ENCODE measurements at regions not wholly inside any gene's neighbourhood (a gene's known extent, or its start where the extent isn't known, plus 50 kb on each side); places are given as distances from the start of the nearest gene placed in this dataset.
"Not testable (repeated sequence)": the region's sequence is repeated elsewhere in the genome, so short reads cannot be mapped to it uniquely, and the experiment has no call there.

GRCh38 chr6:22752522-22752921 lies 183.2 kb downstream of the HDGFL1 start:
- Mint-ChIP-seq H3K27ac (no peak overlapping the region), H3K27me3 (no peaks in the 10 kb centered on the region), H3K4me1 (no peaks in the 10 kb centered on the region), H3K36me3 (no peaks in the 10 kb centered on the region), H3K4me3 (no peak overlapping the region), H3K9me3 (no peaks in the 10 kb centered on the region)

GRCh38 chr6:22754061-22754460 lies 184.7 kb downstream of the HDGFL1 start:
- Mint-ChIP-seq H3K9me3 (no peaks in the 10 kb centered on the region), H3K4me1 (no peaks in the 10 kb centered on the region), H3K27me3 (no peaks in the 10 kb centered on the region), H3K4me3 (no peak overlapping the region), H3K36me3 (no peaks in the 10 kb centered on the region), H3K27ac (no peak overlapping the region)

- Mint-ChIP-seq H3K36me3 (no peaks in the 10 kb centered on the region), H3K4me3 (no peak overlapping the region), H3K4me1 (no peaks in the 10 kb centered on the region), H3K27me3 (no peaks in the 10 kb centered on the region), H3K27ac (no peak overlapping the region), H3K9me3 (no peaks in the 10 kb centered on the region)
Measured at GRCh38 chr6:22755605-22756004, 186.2 kb downstream of the HDGFL1 start.

GRCh38 chr6:22756365-22756764 lies 187.0 kb downstream of the HDGFL1 start:
- H3K4me1 Mint-ChIP-seq: no peaks in the 10 kb centered on the region
- no peaks in the 10 kb centered on the region for H3K27me3 Mint-ChIP-seq
- H3K27ac Mint-ChIP-seq: no peak overlapping the region
- H3K36me3 Mint-ChIP-seq: no peaks in the 10 kb centered on the region
- no peaks in the 10 kb centered on the region for H3K9me3 Mint-ChIP-seq
- H3K4me3 Mint-ChIP-seq: no peak overlapping the region

GRCh38 chr6:22764496-22764895 lies 195.1 kb downstream of the HDGFL1 start:
- no peaks in the 10 kb centered on the region for H3K27me3 Mint-ChIP-seq
- no peak overlapping the region for H3K4me3 Mint-ChIP-seq
- peaks cover 5% of the 10 kb centered on the region for H3K9me3 Mint-ChIP-seq
- no peaks in the 10 kb centered on the region for H3K36me3 Mint-ChIP-seq
- H3K27ac Mint-ChIP-seq: no peak overlapping the region
- no peaks in the 10 kb centered on the region for H3K4me1 Mint-ChIP-seq

GRCh38 chr6:22765015-22765414 lies 195.6 kb downstream of the HDGFL1 start:
- no peak overlapping the region for H3K4me3 Mint-ChIP-seq
- H3K27me3 Mint-ChIP-seq: no peaks in the 10 kb centered on the region
- no peaks in the 10 kb centered on the region for H3K36me3 Mint-ChIP-seq
- peaks cover 5% of the 10 kb centered on the region for H3K9me3 Mint-ChIP-seq
- H3K4me1 Mint-ChIP-seq: no peaks in the 10 kb centered on the region
- no peak overlapping the region for H3K27ac Mint-ChIP-seq

- Mint-ChIP-seq H3K4me3 (no peak overlapping the region), H3K36me3 (no peaks in the 10 kb centered on the region), H3K27me3 (no peaks in the 10 kb centered on the region), H3K9me3 (peaks cover 9% of the 10 kb centered on the region), H3K4me1 (no peaks in the 10 kb centered on the region), H3K27ac (no peak overlapping the region)
Measured at GRCh38 chr6:22766979-22767378, 197.6 kb downstream of the HDGFL1 start.

- Mint-ChIP-seq H3K36me3 (no peaks in the 10 kb centered on the region), H3K27me3 (no peaks in the 10 kb centered on the region), H3K27ac (no peak overlapping the region)
Measured at GRCh38 chr6:22770054-22770453, 200.7 kb downstream of the HDGFL1 start.

GRCh38 chr6:22774129-22774528 lies 204.8 kb downstream of the HDGFL1 start:
- no peak overlapping the region for H3K27ac Mint-ChIP-seq
- peaks cover 9% of the 10 kb centered on the region for H3K9me3 Mint-ChIP-seq
- no peaks in the 10 kb centered on the region for H3K36me3 Mint-ChIP-seq
- no peaks in the 10 kb centered on the region for H3K27me3 Mint-ChIP-seq
- H3K4me3 Mint-ChIP-seq: no peak overlapping the region
- H3K4me1 Mint-ChIP-seq: no peaks in the 10 kb centered on the region

More at GRCh38 chr6:22770054-22770453, 200.7 kb downstream of the HDGFL1 start:
- Mint-ChIP-seq H3K9me3 (peaks cover 5% of the 10 kb centered on the region), H3K4me1 (no peaks in the 10 kb centered on the region), H3K4me3 (no peak overlapping the region)

- H3K36me3 Mint-ChIP-seq, H3K27me3 Mint-ChIP-seq, H3K4me1 Mint-ChIP-seq, H3K27ac Mint-ChIP-seq, H3K4me3 Mint-ChIP-seq: not testable (repeated sequence)
- H3K9me3 Mint-ChIP-seq: peaks cover 14% of the 10 kb centered on the region
Measured at GRCh38 chr6:22778438-22778837, 209.1 kb downstream of the HDGFL1 start.

GRCh38 chr6:22779062-22779461 lies 209.7 kb downstream of the HDGFL1 start:
- Mint-ChIP-seq H3K4me1 (no peaks in the 10 kb centered on the region), H3K9me3 (peaks cover 14% of the 10 kb centered on the region), H3K27ac (no peak overlapping the region), H3K4me3 (no peak overlapping the region), H3K36me3 (no peaks in the 10 kb centered on the region), H3K27me3 (no peaks in the 10 kb centered on the region)

GRCh38 chr6:22783931-22784330 lies 214.6 kb downstream of the HDGFL1 start:
- peaks cover 10% of the 10 kb centered on the region for H3K9me3 Mint-ChIP-seq
- no peak overlapping the region for H3K4me3 Mint-ChIP-seq
- H3K36me3 Mint-ChIP-seq: no peaks in the 10 kb centered on the region
- no peaks in the 10 kb centered on the region for H3K4me1 Mint-ChIP-seq
- no peaks in the 10 kb centered on the region for H3K27me3 Mint-ChIP-seq
- H3K27ac Mint-ChIP-seq: no peak overlapping the region

GRCh38 chr6:22784601-22785410 lies 215.4 kb downstream of the HDGFL1 start:
- no peaks in the 10 kb centered on the region for H3K27me3 Mint-ChIP-seq
- H3K27ac Mint-ChIP-seq: no peak overlapping the region
- H3K9me3 Mint-ChIP-seq: peaks cover 10% of the 10 kb centered on the region
- H3K4me3 Mint-ChIP-seq: no peak overlapping the region
- H3K4me1 Mint-ChIP-seq: no peaks in the 10 kb centered on the region
- no peaks in the 10 kb centered on the region for H3K36me3 Mint-ChIP-seq

GRCh38 chr6:22788038-22788437 lies 218.7 kb downstream of the HDGFL1 start:
- no peaks in the 10 kb centered on the region for H3K4me1 Mint-ChIP-seq
- H3K9me3 Mint-ChIP-seq: no peaks in the 10 kb centered on the region
- no peak overlapping the region for H3K27ac Mint-ChIP-seq
- no peaks in the 10 kb centered on the region for H3K36me3 Mint-ChIP-seq
- no peaks in the 10 kb centered on the region for H3K27me3 Mint-ChIP-seq
- H3K4me3 Mint-ChIP-seq: no peak overlapping the region

GRCh38 chr6:22789315-22789714 lies 219.9 kb downstream of the HDGFL1 start:
- H3K9me3 Mint-ChIP-seq: peaks cover 5% of the 10 kb centered on the region
- H3K4me3 Mint-ChIP-seq: no peak overlapping the region
- no peaks in the 10 kb centered on the region for H3K27me3 Mint-ChIP-seq
- H3K27ac Mint-ChIP-seq: no peak overlapping the region
- H3K4me1 Mint-ChIP-seq: no peaks in the 10 kb centered on the region
- H3K36me3 Mint-ChIP-seq: no peaks in the 10 kb centered on the region

GRCh38 chr6:22794844-22795243 lies 225.5 kb downstream of the HDGFL1 start:
- H3K4me1 Mint-ChIP-seq: no peaks in the 10 kb centered on the region
- no peaks in the 10 kb centered on the region for H3K27me3 Mint-ChIP-seq
- no peak overlapping the region for H3K4me3 Mint-ChIP-seq
- H3K36me3 Mint-ChIP-seq: no peaks in the 10 kb centered on the region
- H3K9me3 Mint-ChIP-seq: peaks cover 13% of the 10 kb centered on the region
- H3K27ac Mint-ChIP-seq: no peak overlapping the region

GRCh38 chr6:22800451-22800850 lies 231.1 kb downstream of the HDGFL1 start:
- Mint-ChIP-seq H3K36me3 (no peaks in the 10 kb centered on the region), H3K27ac (no peak overlapping the region), H3K4me1 (no peaks in the 10 kb centered on the region), H3K27me3 (no peaks in the 10 kb centered on the region), H3K4me3 (no peak overlapping the region), H3K9me3 (peaks cover 13% of the 10 kb centered on the region)

Measured in activated naive CD4-positive, alpha-beta T cell treated with anti-CD3 and anti-CD28 coated beads, Interleukin-2, amount 50 U/mL, for 24 hours (primary cell).